ENCODE measurements at regions not wholly inside any gene's neighbourhood (a gene's known extent, or its start where the extent isn't known, plus 50 kb on each side); places are given as distances from the start of the nearest gene placed in this dataset.

- no peak for DNase-seq (ENCODE audit: low read depth)
These were observed 154.3 kb upstream of the IQSEC1 start for GRCh38 chr3:13227315-13228165.

- no peak for DNase-seq (ENCODE audit: low read depth)
These were observed 151.7 kb upstream of the IQSEC1 start for GRCh38 chr3:13224967-13225366.

- no peak for DNase-seq (ENCODE audit: low read depth)
These were observed 150.5 kb upstream of the IQSEC1 start for GRCh38 chr3:13223574-13224237.

GRCh38 chr3:13222891-13223573 lies 149.8 kb upstream of the IQSEC1 start:
- DNase-seq (ENCODE audit: low read depth): no peak

GRCh38 chr3:13222131-13222530 lies 148.9 kb upstream of the IQSEC1 start:
- no peak for DNase-seq (ENCODE audit: low read depth)

- no peak for DNase-seq (ENCODE audit: low read depth)
These were observed 148.3 kb upstream of the IQSEC1 start for GRCh38 chr3:13221491-13222061.

GRCh38 chr3:13220991-13221390 lies 147.8 kb upstream of the IQSEC1 start:
- no peak for DNase-seq (ENCODE audit: low read depth)

GRCh38 chr3:13219902-13220296 lies 146.7 kb upstream of the IQSEC1 start:
- DNase-seq (ENCODE audit: low read depth): no peak

- no peak for DNase-seq (ENCODE audit: low read depth)
These were observed 146.1 kb upstream of the IQSEC1 start for GRCh38 chr3:13219077-13219901.

- DNase-seq (ENCODE audit: low read depth): no peak
These were observed 145.3 kb upstream of the IQSEC1 start for GRCh38 chr3:13218541-13218908.

GRCh38 chr3:13217736-13218540 lies 144.7 kb upstream of the IQSEC1 start:
- DNase-seq (ENCODE audit: low read depth): peak; percentile 31

- DNase-seq (ENCODE audit: low read depth): no peak
These were observed 144.0 kb upstream of the IQSEC1 start for GRCh38 chr3:13217253-13217652.

- DNase-seq (ENCODE audit: low read depth): peak; percentile 86
These were observed 142.8 kb upstream of the IQSEC1 start for GRCh38 chr3:13215940-13216546.

- DNase-seq (ENCODE audit: low read depth): no peak
These were observed 141.7 kb upstream of the IQSEC1 start for GRCh38 chr3:13214847-13215472.

- DNase-seq (ENCODE audit: low read depth): no peak
These were observed 140.9 kb upstream of the IQSEC1 start for GRCh38 chr3:13213911-13214846.

- DNase-seq (ENCODE audit: low read depth): no peak
These were observed 140.3 kb upstream of the IQSEC1 start for GRCh38 chr3:13213490-13213889.

GRCh38 chr3:13211605-13212210 lies 138.5 kb upstream of the IQSEC1 start:
- no peak for DNase-seq (ENCODE audit: low read depth)

- DNase-seq (ENCODE audit: low read depth): no peak
These were observed 137.2 kb upstream of the IQSEC1 start for GRCh38 chr3:13210221-13210975.

Measured in EH (cell line).